Endodermal cell (in vitro differentiated cells): ENCODE measurements at regions not wholly inside any gene's neighbourhood (a gene's known extent, or its start where the extent isn't known, plus 50 kb on each side); places are given as distances from the start of the nearest gene placed in this dataset.

Experiments used
- DNase-seq: peaks from one replicate; pipeline ENCODE4 v3.0.0-alpha.2; 2017
- H3K27ac ChIP-seq: 2 replicates; pipeline ENCODE4 v1.5.1; 2013; ENCODE audit warnings: mild to moderate bottlenecking, low read depth, low read length, moderate library complexity
- H3K27me3 ChIP-seq: 2 replicates; pipeline ENCODE4 v1.6.1; 2013; ENCODE audit warnings: mild to moderate bottlenecking, low read length, moderate library complexity; ENCODE audit not compliant: insufficient read depth, control insufficient read depth, poor library complexity, severe bottlenecking
- H3K36me3 ChIP-seq: 2 replicates; pipeline ENCODE4 v1.7.0; 2013; ENCODE audit warnings: mild to moderate bottlenecking, low read length, moderate library complexity; ENCODE audit not compliant: control insufficient read depth, insufficient read depth
- H3K4me1 ChIP-seq: one replicate; pipeline ENCODE4 v1.7.0; 2013; ENCODE audit warnings: low read length; ENCODE audit not compliant: control insufficient read depth, insufficient read depth
- H3K4me3 ChIP-seq: 2 replicates; pipeline ENCODE4 v1.5.1; 2013; ENCODE audit warnings: mild to moderate bottlenecking, low read length, moderate library complexity
- H3K9ac ChIP-seq: 2 replicates; pipeline ENCODE4 v1.6.1; 2013; ENCODE audit warnings: mild to moderate bottlenecking, low read length, moderate library complexity; ENCODE audit not compliant: poor library complexity, severe bottlenecking; ENCODE audit errors: extremely low read depth
- H3K9me3 ChIP-seq: 2 replicates; pipeline ENCODE4 v1.6.1; 2013; ENCODE audit warnings: mild to moderate bottlenecking, low read length, moderate library complexity; ENCODE audit not compliant: control insufficient read depth
- H3K27ac Mint-ChIP-seq: 2 replicates; pipeline ENCODE4 v1.8.0; 2020; ENCODE audit warnings: mixed read lengths
- H3K27me3 Mint-ChIP-seq: 2 replicates; pipeline ENCODE4 v1.8.0; 2021; ENCODE audit warnings: mild to moderate bottlenecking, mixed read lengths; ENCODE audit not compliant: insufficient read depth
- H3K36me3 Mint-ChIP-seq: 2 replicates; pipeline ENCODE4 v1.8.0; 2020; ENCODE audit warnings: low read depth, mixed read lengths
- H3K4me1 Mint-ChIP-seq: 2 replicates; pipeline ENCODE4 v1.8.0; 2020; ENCODE audit warnings: mixed read lengths
- H3K4me3 Mint-ChIP-seq: 2 replicates; pipeline ENCODE4 v1.8.0; 2020; ENCODE audit warnings: mild to moderate bottlenecking, moderate library complexity, mixed read lengths
- H3K9me3 Mint-ChIP-seq: 2 replicates; pipeline ENCODE4 v1.8.0; 2020; ENCODE audit warnings: mild to moderate bottlenecking, mixed read lengths
- CTCF ChIP-seq: fragments of 200-600 bp; sonication (generic); conservative IDR thresholded peaks from 2 replicates; pipeline ENCODE4 v1.5.0; 2021; ENCODE audit warnings: antibody characterized with exemption, mild to moderate bottlenecking
- WGBS, 2 experiments: methylation state at CpG; one replicate each; pipeline versions ENCODE4 v1.1.5 to v1.1.7; 2013; ENCODE audit warnings: missing lambda C conversion rate in 2 of 2, mixed read lengths in 1 of 2; ENCODE audit not compliant: insufficient coverage in 1 of 2, insufficient read length in 1 of 2; 5-methylcytosine and 5-hydroxymethylcytosine counted together

DNA sequence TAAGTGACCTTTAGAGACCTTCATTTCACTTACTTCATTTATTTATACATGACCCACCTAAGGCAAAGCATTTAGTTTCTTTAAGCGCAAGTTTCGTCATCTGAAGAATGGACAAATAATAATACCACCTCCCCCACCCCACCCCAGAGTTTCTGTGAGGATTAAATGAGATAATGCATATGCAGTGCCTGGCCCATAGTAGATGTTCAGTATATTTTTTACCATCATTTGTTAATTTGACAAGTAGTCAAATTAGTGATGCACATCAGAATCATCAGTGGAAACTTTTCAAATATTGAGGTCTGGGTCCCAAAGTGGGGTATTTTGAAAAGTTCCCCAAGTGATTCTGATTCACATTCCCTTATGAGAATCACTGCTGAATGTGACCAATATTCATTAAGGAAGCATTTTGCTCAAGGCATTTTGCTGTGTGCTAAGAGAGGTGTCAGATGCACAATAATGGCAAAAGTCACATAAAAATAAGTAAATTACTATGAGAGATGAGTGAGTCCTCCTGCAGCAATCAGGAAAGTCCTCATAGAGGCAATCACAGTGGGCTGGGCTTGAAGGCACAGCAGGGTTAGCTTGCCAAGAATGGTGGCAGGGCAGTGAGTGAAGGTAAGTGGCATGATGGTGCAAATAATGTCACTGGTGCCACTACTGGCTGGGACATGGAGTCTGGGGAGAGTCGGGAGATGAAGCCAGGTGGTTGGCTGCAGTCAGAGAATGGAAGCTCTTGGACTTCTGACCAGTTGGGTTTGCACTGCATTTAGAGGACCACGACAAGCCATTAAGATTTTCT is 244.1 kb downstream of the PTEN start:
- H3K4me1 Mint-ChIP-seq, result peaks cover 4% of the 10 kb centered on the region
- Histone ChIP-seq H3K27ac (no peak overlapping the region), H3K4me3 (no peak overlapping the region), H3K9me3 (no peaks in the 10 kb centered on the region), H3K4me1 (no peaks in the 10 kb centered on the region), H3K9ac (no peak overlapping the region), H3K27me3 (no peaks in the 10 kb centered on the region), H3K36me3 (no peaks in the 10 kb centered on the region)
- no peak for DNase-seq
- TF ChIP-seq CTCF, result no peak
- no peak overlapping the region for H3K4me3 Mint-ChIP-seq
- 80 to 100% methylated on average over 2 to 4 of the region's 4 CpGs for WGBS, 2 experiments
- H3K36me3 Mint-ChIP-seq, result no peaks in the 10 kb centered on the region
- no peak overlapping the region for H3K27ac Mint-ChIP-seq
- no peaks in the 10 kb centered on the region for H3K9me3 Mint-ChIP-seq
- H3K27me3 Mint-ChIP-seq, result peaks cover 1% of the 10 kb centered on the region

- Histone ChIP-seq H3K27ac (no peak overlapping the region), H3K4me3 (no peak overlapping the region), H3K27me3 (no peaks in the 10 kb centered on the region), H3K9me3 (no peaks in the 10 kb centered on the region), H3K36me3 (no peaks in the 10 kb centered on the region), H3K9ac (no peak overlapping the region), H3K4me1 (no peaks in the 10 kb centered on the region)
- Mint-ChIP-seq H3K27me3 (peaks cover 1% of the 10 kb centered on the region), H3K36me3 (no peaks in the 10 kb centered on the region), H3K4me1 (peaks cover 4% of the 10 kb centered on the region), H3K4me3 (no peak overlapping the region), H3K27ac (no peak overlapping the region), H3K9me3 (no peaks in the 10 kb centered on the region)
- no peak for TF ChIP-seq CTCF
- DNase-seq, result no peak
- 100% methylated on average over 2 of the region's 2 CpGs; no CpG with 5 or more reads in 1 of the 2 experiments for WGBS, 2 experiments
Measured at GRCh38 chr10:88108115-88108610, 244.7 kb downstream of the PTEN start.

- no peak overlapping the region for H3K4me3 ChIP-seq
- H3K4me3 Mint-ChIP-seq, result no peak overlapping the region
- H3K4me1 ChIP-seq, result no peaks in the 10 kb centered on the region
- no peak for TF ChIP-seq CTCF
- no peak overlapping the region for H3K27ac Mint-ChIP-seq
- no peaks in the 10 kb centered on the region for H3K9me3 Mint-ChIP-seq
- DNase-seq, result no peak
- H3K36me3 Mint-ChIP-seq, result no peaks in the 10 kb centered on the region
- H3K27ac ChIP-seq, result no peak overlapping the region
- H3K4me1 Mint-ChIP-seq, result peaks cover 4% of the 10 kb centered on the region
- no peaks in the 10 kb centered on the region for H3K36me3 ChIP-seq
- peaks cover 1% of the 10 kb centered on the region for H3K27me3 Mint-ChIP-seq
- no peaks in the 10 kb centered on the region for H3K27me3 ChIP-seq
- no peak overlapping the region for H3K9ac ChIP-seq
- no peaks in the 10 kb centered on the region for H3K9me3 ChIP-seq
Measured at GRCh38 chr10:88110355-88110754, 246.9 kb downstream of the PTEN start.
